ENCODE measurements at regions not wholly inside any gene's neighbourhood (a gene's known extent, or its start where the extent isn't known, plus 50 kb on each side); places are given as distances from the start of the nearest gene placed in this dataset.

DNA sequence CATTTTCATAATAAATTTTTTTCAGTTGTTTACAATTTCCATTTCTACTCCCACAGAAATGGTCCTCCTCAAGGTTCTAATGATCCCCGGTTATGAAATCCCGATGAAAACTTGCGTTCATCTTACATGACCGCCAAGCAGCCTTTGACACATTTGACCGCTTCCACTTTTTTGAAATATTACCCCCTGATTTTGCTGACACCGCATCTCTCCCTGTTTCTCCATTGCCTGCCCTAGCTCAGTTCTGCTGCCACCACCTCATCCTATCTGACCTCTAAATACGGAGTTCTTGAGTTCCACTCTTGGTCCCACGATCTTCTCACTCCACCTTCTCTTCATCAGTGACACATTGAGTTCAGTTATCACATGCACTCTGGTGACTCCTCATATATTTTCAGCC is 74.1 kb downstream of the SLC35B3 start:
- H3K4me3 ChIP-seq (replicated peaks; ENCODE audit: low read depth, low read length), result no peak overlapping the region
- no peak for DNase-seq (ENCODE audit: low read depth)
- TF ChIP-seq, protein P1, sequence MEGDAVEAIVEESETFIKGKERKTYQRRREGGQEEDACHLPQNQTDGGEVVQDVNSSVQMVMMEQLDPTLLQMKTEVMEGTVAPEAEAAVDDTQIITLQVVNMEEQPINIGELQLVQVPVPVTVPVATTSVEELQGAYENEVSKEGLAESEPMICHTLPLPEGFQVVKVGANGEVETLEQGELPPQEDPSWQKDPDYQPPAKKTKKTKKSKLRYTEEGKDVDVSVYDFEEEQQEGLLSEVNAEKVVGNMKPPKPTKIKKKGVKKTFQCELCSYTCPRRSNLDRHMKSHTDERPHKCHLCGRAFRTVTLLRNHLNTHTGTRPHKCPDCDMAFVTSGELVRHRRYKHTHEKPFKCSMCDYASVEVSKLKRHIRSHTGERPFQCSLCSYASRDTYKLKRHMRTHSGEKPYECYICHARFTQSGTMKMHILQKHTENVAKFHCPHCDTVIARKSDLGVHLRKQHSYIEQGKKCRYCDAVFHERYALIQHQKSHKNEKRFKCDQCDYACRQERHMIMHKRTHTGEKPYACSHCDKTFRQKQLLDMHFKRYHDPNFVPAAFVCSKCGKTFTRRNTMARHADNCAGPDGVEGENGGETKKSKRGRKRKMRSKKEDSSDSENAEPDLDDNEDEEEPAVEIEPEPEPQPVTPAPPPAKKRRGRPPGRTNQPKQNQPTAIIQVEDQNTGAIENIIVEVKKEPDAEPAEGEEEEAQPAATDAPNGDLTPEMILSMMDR (IDR thresholded peaks at IDR 0.05; ENCODE audit: low read length, missing control alignments), result no peak

DNA sequence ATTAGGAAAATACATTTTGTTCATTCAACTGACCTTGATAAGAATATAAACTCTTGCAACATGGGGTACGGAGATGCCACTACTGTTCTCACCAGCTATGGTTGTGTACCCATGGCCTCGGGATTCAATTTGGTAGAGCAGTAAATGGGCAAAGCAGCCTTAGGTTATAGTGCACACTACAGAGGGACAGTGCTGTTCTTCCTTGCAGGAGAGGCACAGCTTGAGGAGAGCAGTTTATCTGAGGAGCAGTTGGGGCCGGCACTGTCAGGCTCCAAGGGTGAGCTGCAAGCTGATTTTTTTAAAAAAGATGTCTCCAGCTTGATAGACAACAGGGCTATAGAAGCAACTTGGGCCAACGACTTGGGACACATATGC is 82.4 kb downstream of the SLC35B3 start:
- no peak overlapping the region for H3K4me3 ChIP-seq (replicated peaks; ENCODE audit: low read depth, low read length)
- no peak for DNase-seq (ENCODE audit: low read depth)
- TF ChIP-seq, protein P1 (IDR thresholded peaks at IDR 0.05; ENCODE audit: low read length, missing control alignments), result no peak

DNA sequence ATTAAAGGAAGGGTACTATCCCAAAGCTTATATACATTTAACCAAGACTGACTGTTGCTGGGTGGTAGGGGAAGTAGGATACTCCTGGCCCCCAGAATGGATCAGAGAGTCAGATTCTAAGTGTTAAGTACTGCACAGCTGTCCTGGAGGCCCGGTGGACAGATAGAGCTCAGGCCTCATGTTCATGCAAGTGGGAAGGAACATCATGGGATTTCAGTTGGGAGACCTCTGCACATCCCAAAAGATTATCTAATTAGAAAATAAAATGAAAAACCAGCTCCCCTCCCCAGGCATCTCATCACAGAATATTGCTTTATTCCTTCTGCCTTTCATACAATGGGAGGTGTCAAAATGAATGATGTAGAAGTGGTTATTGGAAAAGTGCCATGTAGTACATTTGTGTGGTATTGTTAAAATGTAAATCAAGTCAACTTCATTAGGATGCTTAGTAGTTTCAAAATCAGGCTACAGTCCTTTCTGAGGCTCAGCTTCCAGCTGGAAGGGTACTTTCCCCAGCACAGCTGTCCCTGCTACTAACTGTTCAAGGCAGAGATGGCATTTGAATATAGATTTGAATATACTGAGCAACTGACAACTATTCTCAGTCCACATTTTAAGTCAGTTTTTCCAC is 82.9 kb downstream of the SLC35B3 start:
- DNase-seq (ENCODE audit: low read depth), result no peak
- TF ChIP-seq, protein P1 (IDR thresholded peaks at IDR 0.05; ENCODE audit: low read length, missing control alignments), result no peak
- H3K4me3 ChIP-seq (replicated peaks; ENCODE audit: low read depth, low read length), result no peak overlapping the region

DNA sequence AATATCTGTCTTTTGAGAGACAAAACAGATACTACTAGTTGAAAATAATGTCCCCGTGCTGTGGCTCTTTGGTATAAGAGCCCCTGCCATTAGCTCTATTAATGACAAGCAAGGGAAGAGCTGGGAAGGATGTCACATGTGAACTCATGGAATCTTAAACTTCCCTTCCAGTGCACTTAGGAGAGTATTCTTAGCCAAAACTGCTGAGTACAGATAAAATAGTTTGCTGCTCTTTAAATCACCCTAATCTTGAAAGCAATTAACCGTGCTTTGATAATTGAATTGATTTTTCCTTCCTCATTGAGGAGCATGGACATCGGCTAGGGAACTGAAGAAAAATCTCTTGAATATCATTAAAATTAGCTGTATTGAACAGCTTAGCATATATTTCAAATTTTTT is 91.7 kb downstream of the SLC35B3 start:
- H3K4me3 ChIP-seq (replicated peaks; ENCODE audit: low read depth, low read length), result no peak overlapping the region
- TF ChIP-seq, protein P1 (IDR thresholded peaks at IDR 0.05; ENCODE audit: low read length, missing control alignments), result no peak
- no peak for DNase-seq (ENCODE audit: low read depth)

DNA sequence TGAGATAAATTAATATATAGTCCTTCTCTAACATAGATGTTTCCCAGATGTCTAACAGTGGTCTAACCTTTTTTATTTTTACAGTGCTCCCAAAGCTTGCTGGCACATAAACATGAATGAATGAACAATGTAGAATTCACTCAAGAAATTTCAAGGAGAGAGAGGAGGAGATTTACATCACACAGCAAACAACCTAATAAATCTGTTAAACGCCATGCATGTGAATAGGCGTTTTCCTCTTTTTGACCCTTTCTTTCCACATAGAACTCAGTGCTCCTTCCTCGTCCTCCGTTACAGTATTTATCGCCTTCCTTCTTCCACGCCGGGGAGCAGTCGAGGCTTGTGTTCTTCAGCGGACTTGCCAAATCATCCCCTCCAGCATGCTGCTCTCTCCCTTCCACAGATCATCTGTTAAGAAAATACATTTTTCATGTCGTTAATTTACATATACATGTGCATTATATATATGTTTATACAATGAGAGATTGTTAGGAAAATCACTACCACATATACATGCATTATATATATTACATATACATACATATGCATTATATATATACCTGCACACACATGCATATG is 93.0 kb downstream of the SLC35B3 start:
- no peak overlapping the region for H3K4me3 ChIP-seq (replicated peaks; ENCODE audit: low read depth, low read length)
- TF ChIP-seq, protein P1 (IDR thresholded peaks at IDR 0.05; ENCODE audit: low read length, missing control alignments), result no peak
- no peak for DNase-seq (ENCODE audit: low read depth)

DNA sequence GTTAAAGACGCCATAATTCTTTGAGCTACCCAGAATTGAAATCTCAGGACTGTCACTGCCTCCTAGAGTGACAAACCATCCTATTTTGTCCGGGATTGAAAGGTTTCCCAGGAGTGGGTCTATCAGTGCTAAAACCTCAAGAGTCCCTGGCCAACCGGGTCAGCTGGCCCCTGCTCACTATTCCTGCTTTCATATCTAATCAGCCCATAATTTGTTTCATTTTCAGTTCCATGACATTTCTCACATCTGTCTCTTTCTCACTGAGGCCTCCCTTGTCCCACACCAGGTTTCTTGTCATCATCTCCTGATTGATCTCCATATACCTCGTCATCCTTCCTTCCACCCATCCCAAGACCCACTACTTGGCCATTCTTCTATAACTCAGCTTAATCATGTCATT is 98.2 kb downstream of the SLC35B3 start:
- no peak for DNase-seq (ENCODE audit: low read depth)
- TF ChIP-seq, protein P1 (IDR thresholded peaks at IDR 0.05; ENCODE audit: low read length, missing control alignments), result no peak
- H3K4me3 ChIP-seq (replicated peaks; ENCODE audit: low read depth, low read length), result no peak overlapping the region

All from fibroblast of pulmonary artery (primary cell).